HG02763 (cell line): ENCODE measurements at regions not wholly inside any gene's neighbourhood (a gene's known extent, or its start where the extent isn't known, plus 50 kb on each side); places are given as distances from the start of the nearest gene placed in this dataset.
"Not testable (repeated sequence)": the region's sequence is repeated elsewhere in the genome, so short reads cannot be mapped to it uniquely, and the experiment has no call there.

Experiments
- ATAC-seq: cut with Tn5 transposase; IDR thresholded peaks from one replicate; pipeline ENCODE4 v1.9.1; 2021; ENCODE audit warnings: mild to moderate bottlenecking, moderate library complexity; ENCODE audit not compliant: unreplicated experiment

GRCh38 chr7:138169441-138169851, 93.2 kb downstream of the AKR1D1 start:
- ATAC-seq: no peak

- ATAC-seq: no peak
Measured at GRCh38 chr7:138170298-138170697, 94.0 kb downstream of the AKR1D1 start.

- ATAC-seq: peak; percentile 99
Measured at GRCh38 chr7:138170959-138171703, 94.9 kb downstream of the AKR1D1 start.

GRCh38 chr7:138173548-138173947, 97.3 kb downstream of the AKR1D1 start:
- ATAC-seq: no peak

- no peak for ATAC-seq
Measured at GRCh38 chr7:138176060-138176459, 99.8 kb downstream of the AKR1D1 start.

- no peak for ATAC-seq
Measured at GRCh38 chr7:138184191-138184590, 107.9 kb downstream of the AKR1D1 start.

- ATAC-seq: no peak
Measured at GRCh38 chr7:138185132-138185908, 109.1 kb downstream of the AKR1D1 start.

GRCh38 chr7:138186951-138187351, 110.7 kb downstream of the AKR1D1 start:
- no peak for ATAC-seq

- no peak for ATAC-seq
Measured at GRCh38 chr7:138188290-138188858, 112.1 kb downstream of the AKR1D1 start.

GRCh38 chr7:138194567-138194966, 118.3 kb downstream of the AKR1D1 start:
- ATAC-seq: no peak

- no peak for ATAC-seq
Measured at GRCh38 chr7:138195151-138195571, 118.9 kb downstream of the AKR1D1 start.

- not testable (repeated sequence) for ATAC-seq
Measured at GRCh38 chr7:138196503-138196946, 120.3 kb downstream of the AKR1D1 start.

- ATAC-seq: no peak
Measured at GRCh38 chr7:138196971-138197896, 121.0 kb downstream of the AKR1D1 start.

- no peak for ATAC-seq
Measured at GRCh38 chr7:138204285-138204981, 128.2 kb downstream of the AKR1D1 start.

GRCh38 chr7:138204982-138205298, 128.7 kb downstream of the AKR1D1 start:
- no peak for ATAC-seq

GRCh38 chr7:138205614-138206150, 129.4 kb downstream of the AKR1D1 start:
- no peak for ATAC-seq

- ATAC-seq: no peak
Measured at GRCh38 chr7:138207555-138207971, 131.3 kb downstream of the AKR1D1 start.

- ATAC-seq: no peak
Measured at GRCh38 chr7:138208142-138208570, 131.9 kb downstream of the AKR1D1 start.

- no peak for ATAC-seq
Measured at GRCh38 chr7:138208864-138209263, 132.6 kb downstream of the AKR1D1 start.

- ATAC-seq: no peak
Measured at GRCh38 chr7:138212314-138212713, 136.1 kb downstream of the AKR1D1 start.
